H9 (cell line): ENCODE measurements at regions not wholly inside any gene's neighbourhood (a gene's known extent, or its start where the extent isn't known, plus 50 kb on each side); places are given as distances from the start of the nearest gene placed in this dataset.

ENCODE experiments used
- DNase-seq: peaks from one replicate; pipeline ENCODE4 v3.0.0-alpha.2; 2017
- H2AFZ ChIP-seq: one replicate; pipeline ENCODE4 v1.6.1; 2013; ENCODE audit warnings: mild to moderate bottlenecking, low read length, control low read depth, moderate library complexity
- H2AK5ac ChIP-seq: 2 replicates; pipeline ENCODE4 v1.6.1; 2013; ENCODE audit warnings: low read length, control low read depth, mixed read lengths; ENCODE audit not compliant: insufficient read length
- H2BK120ac ChIP-seq: one replicate; pipeline ENCODE4 v1.6.1; 2013; ENCODE audit warnings: low read depth, mild to moderate bottlenecking, low read length, control low read depth, inconsistent platforms; ENCODE audit not compliant: poor library complexity, severe bottlenecking
- H2BK12ac ChIP-seq: 2 replicates; pipeline ENCODE4 v1.6.1; 2013; ENCODE audit warnings: low read length, control low read depth, mixed read lengths, low read depth; ENCODE audit not compliant: insufficient read length
- H2BK15ac ChIP-seq: 2 replicates; pipeline ENCODE4 v1.6.1; 2013; ENCODE audit warnings: low read depth, low read length, control low read depth
- H2BK20ac ChIP-seq: one replicate; pipeline ENCODE4 v1.6.1; 2013; ENCODE audit warnings: low read depth, mild to moderate bottlenecking, low read length, control low read depth, inconsistent platforms; ENCODE audit not compliant: poor library complexity, severe bottlenecking
- H2BK5ac ChIP-seq: 2 replicates; pipeline ENCODE4 v1.6.1; 2013; ENCODE audit warnings: low read length, control low read depth, mixed read lengths; ENCODE audit not compliant: insufficient read length
- H3K14ac ChIP-seq: 2 replicates; pipeline ENCODE4 v1.6.1; 2013; ENCODE audit warnings: low read length, control low read depth; ENCODE audit not compliant: insufficient read depth
- H3K18ac ChIP-seq: 2 replicates; pipeline ENCODE4 v1.6.1; 2013; ENCODE audit warnings: low read depth, mild to moderate bottlenecking, mixed read lengths, low read length, control low read depth; ENCODE audit not compliant: insufficient read length
- H3K23ac ChIP-seq: 2 replicates; pipeline ENCODE4 v1.6.1; 2013; ENCODE audit warnings: low read length, control low read depth, mixed read lengths, low read depth; ENCODE audit not compliant: insufficient read length
- H3K23me2 ChIP-seq: 2 replicates; pipeline ENCODE4 v1.6.1; 2013; ENCODE audit warnings: low read depth, mild to moderate bottlenecking, mixed read lengths, low read length, control low read depth; ENCODE audit not compliant: insufficient read length, poor library complexity, severe bottlenecking
- H3K27ac ChIP-seq: 2 replicates; pipeline ENCODE4 v1.5.1; 2013; ENCODE audit warnings: low read length, control low read depth, mixed read lengths, low read depth; ENCODE audit not compliant: insufficient read length
- H3K27me3 ChIP-seq: 2 replicates; pipeline ENCODE4 v1.6.1; 2013; ENCODE audit warnings: low read length, control low read depth, inconsistent platforms; ENCODE audit not compliant: insufficient read depth
- H3K4ac ChIP-seq: 2 replicates; pipeline ENCODE4 v1.6.1; 2013; ENCODE audit warnings: low read depth, mild to moderate bottlenecking, control low read depth, inconsistent platforms, low read length, moderate library complexity
- H3K4me1 ChIP-seq: 2 replicates; pipeline ENCODE4 v1.6.1; 2013; ENCODE audit warnings: low read length, control low read depth, inconsistent platforms; ENCODE audit not compliant: insufficient read depth
- H3K4me2 ChIP-seq: 2 replicates; pipeline ENCODE4 v1.6.1; 2013; ENCODE audit warnings: low read length, control low read depth, mixed read lengths; ENCODE audit not compliant: insufficient read length, insufficient read depth
- H3K56ac ChIP-seq: 2 replicates; pipeline ENCODE4 v1.6.1; 2013; ENCODE audit warnings: low read depth, mild to moderate bottlenecking, mixed read lengths, low read length, control low read depth; ENCODE audit not compliant: insufficient read length
- H3K79me1 ChIP-seq: 2 replicates; pipeline ENCODE4 v1.6.1; 2013; ENCODE audit warnings: low read depth, mild to moderate bottlenecking, moderate library complexity, low read length, control low read depth, inconsistent platforms; ENCODE audit not compliant: insufficient read depth, poor library complexity, severe bottlenecking
- H3K79me2 ChIP-seq: 2 replicates; pipeline ENCODE4 v1.6.1; 2013; ENCODE audit warnings: low read length, control low read depth, inconsistent platforms; ENCODE audit not compliant: insufficient read depth
- H3K9ac ChIP-seq: 2 replicates; pipeline ENCODE4 v1.6.1; 2013; ENCODE audit warnings: low read length, control low read depth, mixed read lengths; ENCODE audit not compliant: insufficient read length; ENCODE audit errors: extremely low read depth
- H3K9me3 ChIP-seq: one replicate; pipeline ENCODE4 v1.6.1; 2013; ENCODE audit warnings: low read depth, low read length, inconsistent platforms; ENCODE audit not compliant: control insufficient read depth
- H3T11ph ChIP-seq: one replicate; pipeline ENCODE4 v1.6.1; 2013; ENCODE audit warnings: mild to moderate bottlenecking, low read length, control low read depth, inconsistent platforms
- H4K20me1 ChIP-seq: one replicate; pipeline ENCODE4 v1.6.1; 2013; ENCODE audit not compliant: control insufficient read depth, insufficient read length, insufficient read depth
- H4K5ac ChIP-seq: 2 replicates; pipeline ENCODE4 v1.6.1; 2013; ENCODE audit warnings: low read depth, mild to moderate bottlenecking, mixed read lengths, low read length, control low read depth; ENCODE audit not compliant: insufficient read length
- H4K8ac ChIP-seq: replicated peaks from 2 replicates; pipeline ENCODE4 v1.6.1; 2013; ENCODE audit warnings: low read length, control low read depth, mixed read lengths, low read depth; ENCODE audit not compliant: insufficient read length
- H4K91ac ChIP-seq: 2 replicates; pipeline ENCODE4 v1.6.1; 2013; ENCODE audit warnings: low read depth, mild to moderate bottlenecking, moderate library complexity, mixed read lengths, low read length, control low read depth; ENCODE audit not compliant: insufficient read length
- H3K27ac Mint-ChIP-seq, 3 experiments: 2 replicates in 2 of 3; 3 replicates in 1 of 3; pipeline ENCODE4 v1.8.0; 2020 to 2021; ENCODE audit warnings: mixed read lengths in 3 of 3, mild to moderate bottlenecking in 1 of 3, moderate library complexity in 1 of 3
- H3K27me3 Mint-ChIP-seq: 2 replicates; pipeline ENCODE4 v1.8.0; 2021; ENCODE audit warnings: low read depth, mild to moderate bottlenecking, moderate library complexity, mixed read lengths
- H3K36me3 Mint-ChIP-seq, 3 experiments: 2 replicates in 2 of 3; 3 replicates in 1 of 3; pipeline ENCODE4 v1.8.0; 2020 to 2021; ENCODE audit warnings: low read depth in 3 of 3, mixed read lengths in 3 of 3; ENCODE audit not compliant: insufficient read depth in 1 of 3
- H3K4me1 Mint-ChIP-seq, 2 experiments: 2 replicates each; pipeline ENCODE4 v1.8.0; 2020; ENCODE audit warnings: mixed read lengths in 2 of 2
- H3K4me3 Mint-ChIP-seq, 2 experiments: 2 replicates in 1 of 2; 3 replicates in 1 of 2; pipeline ENCODE4 v1.8.0; 2020 to 2021; ENCODE audit warnings: mild to moderate bottlenecking in 2 of 2, mixed read lengths in 2 of 2, moderate library complexity in 1 of 2
- H3K9me3 Mint-ChIP-seq, 2 experiments: 2 replicates in 1 of 2; 3 replicates in 1 of 2; pipeline ENCODE4 v1.8.0; 2020; ENCODE audit warnings: mild to moderate bottlenecking in 2 of 2, mixed read lengths in 2 of 2, moderate library complexity in 1 of 2
- WGBS: extraction: QIAGEN DNeasy Blood & Tissue Kit; methylation state at CpG from one replicate; pipeline ENCODE4 v1.1.7; 2013; ENCODE audit warnings: missing lambda C conversion rate, low lambda C conversion rate, mixed read lengths; ENCODE audit not compliant: insufficient read length; ENCODE audit errors: extremely low coverage; 5-methylcytosine and 5-hydroxymethylcytosine counted together
- TF ChIP-seq, protein P1 (sequence below): fragments of 200-600 bp; sonication (generic); conservative IDR thresholded peaks from 3 replicates; pipeline ENCODE4 v1.8.0; 2021; ENCODE audit warnings: antibody characterized with exemption, mild to moderate bottlenecking

DNA sequence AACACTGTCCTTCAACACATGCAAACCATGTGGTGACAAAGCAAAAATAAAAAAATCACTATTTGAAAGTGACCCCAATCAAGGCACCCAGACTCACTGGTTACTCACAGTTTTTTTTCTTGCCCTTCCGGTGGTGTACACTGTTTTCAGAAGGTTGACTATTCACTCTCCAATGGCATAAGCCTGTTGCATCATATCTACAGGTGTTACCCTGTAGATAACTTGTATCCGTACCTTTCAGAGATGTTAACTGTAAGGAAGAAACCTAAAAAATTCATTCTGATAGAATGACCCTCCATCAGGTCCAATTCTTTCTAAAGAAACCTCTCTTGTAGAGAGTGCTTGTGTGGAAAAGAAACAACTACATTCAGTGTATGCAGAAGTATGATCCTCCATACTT lies 193.6 kb upstream of the RASA1 start:
- Mint-ChIP-seq H3K4me3 (no peak overlapping the region), H3K9me3 (no peaks in the 10 kb centered on the region), H3K36me3 (no peaks in the 10 kb centered on the region), H3K27me3 (no peaks in the 10 kb centered on the region), H3K27ac (no peak overlapping the region), H3K4me1 (peaks cover 0 to 4% of the 10 kb centered on the region in 2 experiments; a peak in 2 of 4 replicates)
- no peaks in the 10 kb centered on the region for H3K4me1 ChIP-seq
- H2BK120ac ChIP-seq: no peak overlapping the region
- H4K91ac ChIP-seq: no peak overlapping the region
- H3K79me2 ChIP-seq: no peaks in the 10 kb centered on the region
- H3K27ac ChIP-seq: no peak overlapping the region
- no peaks in the 10 kb centered on the region for H3K27me3 ChIP-seq
- no peak overlapping the region for H3K14ac ChIP-seq
- no peak overlapping the region for H3K4me2 ChIP-seq
- DNase-seq: no peak
- H3K9ac ChIP-seq: no peak overlapping the region
- no peak overlapping the region for H3K18ac ChIP-seq
- no peak overlapping the region for H2BK15ac ChIP-seq
- no peak overlapping the region for H2BK20ac ChIP-seq
- H2AFZ ChIP-seq: no peak overlapping the region
- no peak overlapping the region for H4K8ac ChIP-seq
- TF ChIP-seq, protein P1, sequence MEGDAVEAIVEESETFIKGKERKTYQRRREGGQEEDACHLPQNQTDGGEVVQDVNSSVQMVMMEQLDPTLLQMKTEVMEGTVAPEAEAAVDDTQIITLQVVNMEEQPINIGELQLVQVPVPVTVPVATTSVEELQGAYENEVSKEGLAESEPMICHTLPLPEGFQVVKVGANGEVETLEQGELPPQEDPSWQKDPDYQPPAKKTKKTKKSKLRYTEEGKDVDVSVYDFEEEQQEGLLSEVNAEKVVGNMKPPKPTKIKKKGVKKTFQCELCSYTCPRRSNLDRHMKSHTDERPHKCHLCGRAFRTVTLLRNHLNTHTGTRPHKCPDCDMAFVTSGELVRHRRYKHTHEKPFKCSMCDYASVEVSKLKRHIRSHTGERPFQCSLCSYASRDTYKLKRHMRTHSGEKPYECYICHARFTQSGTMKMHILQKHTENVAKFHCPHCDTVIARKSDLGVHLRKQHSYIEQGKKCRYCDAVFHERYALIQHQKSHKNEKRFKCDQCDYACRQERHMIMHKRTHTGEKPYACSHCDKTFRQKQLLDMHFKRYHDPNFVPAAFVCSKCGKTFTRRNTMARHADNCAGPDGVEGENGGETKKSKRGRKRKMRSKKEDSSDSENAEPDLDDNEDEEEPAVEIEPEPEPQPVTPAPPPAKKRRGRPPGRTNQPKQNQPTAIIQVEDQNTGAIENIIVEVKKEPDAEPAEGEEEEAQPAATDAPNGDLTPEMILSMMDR: no peak
- H3T11ph ChIP-seq: no peak overlapping the region
- no CpG with 5 or more reads among the region's 2 CpGs for WGBS
- no peaks in the 10 kb centered on the region for H3K9me3 ChIP-seq
- no peaks in the 10 kb centered on the region for H4K20me1 ChIP-seq
- no peak overlapping the region for H2BK5ac ChIP-seq
- no peak overlapping the region for H2BK12ac ChIP-seq
- H3K23me2 ChIP-seq: no peaks in the 10 kb centered on the region
- no peak overlapping the region for H2AK5ac ChIP-seq
- H3K79me1 ChIP-seq: no peaks in the 10 kb centered on the region
- H3K4ac ChIP-seq: no peak overlapping the region
- no peak overlapping the region for H3K56ac ChIP-seq
- H3K23ac ChIP-seq: no peak overlapping the region
- H4K5ac ChIP-seq: no peak overlapping the region
